GM18867 (cell line): ENCODE measurements at regions not wholly inside any gene's neighbourhood (a gene's known extent, or its start where the extent isn't known, plus 50 kb on each side); places are given as distances from the start of the nearest gene placed in this dataset.

Experiments
- ATAC-seq: cut with Tn5 transposase; IDR thresholded peaks from one replicate; pipeline ENCODE4 v1.9.1; 2021; ENCODE audit warnings: mild to moderate bottlenecking, moderate library complexity; ENCODE audit not compliant: unreplicated experiment

- ATAC-seq: no peak
Measured at GRCh38 chr5:71943874-71944273, 163.4 kb upstream of the MAP1B start.

DNA sequence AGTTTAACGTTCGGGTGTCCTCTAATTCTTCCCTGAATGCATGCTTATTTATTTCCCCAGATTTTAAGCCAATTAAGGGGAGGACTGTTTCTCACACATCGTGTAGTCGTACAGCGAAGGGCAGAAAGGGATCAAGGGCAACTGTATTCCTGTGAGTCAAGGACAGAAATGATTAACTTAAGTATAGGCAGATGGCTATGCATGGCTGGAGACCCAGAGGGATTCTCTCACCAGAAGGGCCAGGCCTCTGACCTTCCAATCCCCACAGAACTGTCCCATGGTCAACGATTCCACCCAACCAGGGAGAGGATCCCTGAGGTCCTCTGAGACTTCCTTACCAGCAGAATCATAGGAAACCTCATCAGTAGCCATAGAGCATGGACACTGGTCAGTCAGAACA lies 161.8 kb upstream of the MAP1B start:
- no peak for ATAC-seq

GRCh38 chr5:71946343-71947030 lies 160.8 kb upstream of the MAP1B start:
- ATAC-seq: no peak

DNA sequence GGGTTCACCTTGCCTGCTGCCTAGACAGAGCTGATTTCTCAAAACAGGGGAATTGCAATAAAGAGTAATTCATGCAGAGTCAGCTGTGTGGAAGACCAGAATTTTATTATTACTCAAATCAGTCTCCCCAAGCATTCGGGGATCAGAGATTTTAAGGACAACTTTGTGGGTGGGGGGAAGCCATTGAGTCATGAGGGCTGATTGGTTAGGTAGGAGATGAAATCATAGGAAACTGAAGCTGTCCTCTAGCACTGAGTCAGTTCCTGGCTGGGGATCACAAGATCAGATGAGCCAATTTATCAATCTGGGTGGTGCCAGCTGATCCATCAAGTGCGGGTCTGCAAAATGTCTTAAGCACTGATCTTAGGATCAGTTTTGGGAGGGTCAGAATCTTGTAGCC lies 159.1 kb upstream of the MAP1B start:
- no peak for ATAC-seq

- ATAC-seq: no peak
Measured at GRCh38 chr5:71949772-71950171, 157.5 kb upstream of the MAP1B start.

- no peak for ATAC-seq
Measured at GRCh38 chr5:71953866-71954265, 153.4 kb upstream of the MAP1B start.

DNA sequence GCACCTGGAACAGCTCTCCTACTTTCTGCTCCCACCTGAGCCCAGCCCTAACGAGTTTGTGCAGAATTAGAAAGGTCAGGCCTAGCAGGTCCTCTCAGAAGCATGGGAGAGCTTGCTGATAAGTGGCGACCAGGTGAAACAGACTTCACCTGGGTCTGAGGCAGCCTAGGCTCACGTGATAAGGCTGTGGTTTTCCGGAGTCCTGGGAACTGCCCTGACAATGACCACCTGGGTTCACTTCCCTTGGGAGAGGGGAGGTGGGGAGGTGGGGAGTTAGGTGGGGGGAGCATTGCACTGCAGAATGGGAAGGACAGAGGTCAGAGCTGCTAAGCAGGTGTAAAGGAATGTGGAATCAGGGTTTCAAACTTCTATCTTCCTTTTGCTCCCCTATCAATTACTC lies 152.9 kb upstream of the MAP1B start:
- no peak for ATAC-seq

GRCh38 chr5:71955723-71956122 lies 151.6 kb upstream of the MAP1B start:
- ATAC-seq: no peak

DNA sequence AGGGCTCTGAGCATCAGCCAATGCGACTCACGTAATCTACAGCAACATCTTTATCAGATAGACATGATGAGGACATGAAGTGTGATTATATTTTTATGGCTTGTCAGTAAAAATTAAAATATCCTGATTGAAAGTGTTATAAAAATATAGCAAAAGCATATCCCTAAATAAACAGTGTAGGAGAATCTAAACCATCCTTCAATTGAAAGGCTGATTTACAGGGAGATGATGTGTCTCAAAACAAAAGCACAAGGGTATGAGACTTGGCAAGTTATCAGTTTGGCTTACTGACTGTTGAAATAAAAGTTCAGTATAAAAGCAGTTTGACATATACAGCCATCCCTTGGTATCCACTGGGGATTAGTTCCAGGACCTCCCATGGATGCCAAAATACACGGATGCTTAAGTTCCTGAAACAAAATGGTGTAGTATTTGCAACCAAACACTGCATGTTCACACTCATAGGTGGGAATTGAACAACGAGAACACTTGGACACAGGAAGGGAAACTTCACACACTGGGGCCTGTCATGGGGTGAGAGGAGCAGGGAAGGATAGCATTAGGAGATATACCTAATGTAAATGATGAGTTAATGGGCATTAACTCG lies 149.9 kb upstream of the MAP1B start:
- no peak for ATAC-seq

GRCh38 chr5:71960195-71960594 lies 147.1 kb upstream of the MAP1B start:
- no peak for ATAC-seq

DNA sequence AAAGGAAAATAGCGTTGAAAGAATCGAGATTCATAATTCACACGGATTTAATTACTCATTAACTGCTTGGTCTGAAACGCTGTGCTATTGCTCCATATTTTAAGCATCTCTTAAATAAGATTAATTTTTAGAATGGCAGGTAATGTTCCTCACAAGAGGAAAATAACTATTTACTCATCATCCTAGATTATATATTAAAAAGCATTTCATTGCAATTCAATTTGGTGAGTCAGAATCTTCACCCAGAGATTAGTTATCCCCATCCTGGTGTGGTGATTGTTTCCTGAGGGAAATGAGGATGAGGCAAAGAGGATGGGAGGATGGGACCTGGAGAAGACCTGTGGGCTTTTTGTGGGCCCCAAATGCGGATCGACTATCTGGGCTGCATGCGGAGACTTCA lies 145.5 kb upstream of the MAP1B start:
- ATAC-seq: no peak

GRCh38 chr5:71969460-71969859 lies 137.8 kb upstream of the MAP1B start:
- ATAC-seq: no peak

DNA sequence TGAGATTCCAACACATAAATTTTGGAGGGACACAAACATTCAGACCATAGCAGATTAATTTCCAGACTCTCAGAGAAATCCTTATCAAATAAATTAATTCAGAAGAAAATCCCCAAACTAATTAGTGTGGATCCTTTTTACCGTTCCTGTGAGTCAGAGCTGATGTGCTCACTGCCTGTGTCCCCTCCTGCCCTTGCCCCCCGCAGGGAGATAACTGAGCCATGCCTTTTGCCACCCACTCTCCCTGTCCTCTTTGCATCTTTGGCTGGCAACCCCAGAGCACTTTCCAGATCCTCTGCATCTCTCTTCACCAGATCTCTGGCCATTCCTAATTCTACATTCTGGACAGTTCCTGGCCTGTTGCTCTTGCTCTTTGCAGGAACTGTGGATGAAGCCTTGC lies 135.4 kb upstream of the MAP1B start:
- ATAC-seq: no peak

- no peak for ATAC-seq
Measured at GRCh38 chr5:71972777-71973473, 134.3 kb upstream of the MAP1B start.

- ATAC-seq: no peak
Measured at GRCh38 chr5:71973563-71973962, 133.7 kb upstream of the MAP1B start.

DNA sequence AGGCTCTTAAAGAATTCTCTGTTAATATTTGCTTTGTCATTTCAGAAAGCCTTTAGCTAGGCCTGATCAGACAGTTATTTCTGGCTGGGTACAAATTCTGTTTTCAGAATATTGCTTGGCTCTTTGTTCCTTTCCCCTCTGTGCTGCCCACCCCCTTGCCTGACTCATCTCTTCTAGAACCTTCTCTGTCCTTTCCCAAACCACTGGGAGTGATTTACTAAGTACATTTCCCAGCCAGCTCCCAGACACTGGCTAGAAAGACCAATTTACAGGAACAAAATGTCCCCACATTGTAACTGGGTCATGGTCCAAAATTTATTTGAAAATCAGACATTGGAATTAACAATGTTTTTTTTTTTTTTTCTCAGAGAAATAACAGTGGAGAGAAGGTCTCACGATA lies 133.1 kb upstream of the MAP1B start:
- no peak for ATAC-seq

DNA sequence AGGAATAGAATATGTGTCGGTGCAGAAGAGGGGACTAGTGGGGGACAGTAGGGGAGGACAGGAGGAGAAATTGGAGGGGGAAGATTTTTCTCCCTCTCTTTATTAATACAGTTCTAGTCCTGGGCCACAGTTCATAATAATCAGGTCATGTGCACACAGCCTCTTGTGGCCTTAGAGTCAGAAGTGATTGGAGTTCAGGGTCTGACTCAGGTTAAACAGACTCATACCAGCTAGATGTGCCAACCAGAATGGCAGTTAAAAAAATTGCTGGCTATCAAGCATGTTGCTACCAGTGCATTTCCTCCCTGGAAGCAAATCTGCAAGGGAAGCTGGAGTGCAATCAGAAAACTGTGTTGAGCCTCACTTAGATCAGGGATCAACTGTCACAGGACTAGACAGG lies 132.7 kb upstream of the MAP1B start:
- ATAC-seq: no peak

DNA sequence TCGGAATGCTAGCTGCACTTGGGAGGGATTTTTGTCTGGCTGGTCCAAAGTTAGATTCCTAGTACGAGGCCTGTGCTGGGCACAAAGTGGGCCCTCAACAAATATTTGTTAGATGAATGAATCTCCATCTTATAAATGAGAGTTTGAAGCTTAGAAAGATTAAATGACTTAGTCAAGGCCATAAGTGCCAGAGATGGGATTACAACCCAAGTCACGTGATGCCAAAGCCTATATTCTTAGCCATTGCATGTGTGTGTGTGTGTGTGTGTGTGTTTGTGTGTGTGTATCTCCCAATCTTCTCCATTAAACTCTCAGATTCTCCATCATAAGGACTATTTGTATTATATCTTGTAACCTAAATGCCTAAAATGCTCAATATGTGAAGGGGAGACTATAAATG lies 130.8 kb upstream of the MAP1B start:
- ATAC-seq: no peak

GRCh38 chr5:71977311-71977710 lies 130.0 kb upstream of the MAP1B start:
- ATAC-seq: no peak

GRCh38 chr5:71978216-71978615 lies 129.1 kb upstream of the MAP1B start:
- ATAC-seq: no peak

- no peak for ATAC-seq
Measured at GRCh38 chr5:71982717-71983395, 124.4 kb upstream of the MAP1B start.

DNA sequence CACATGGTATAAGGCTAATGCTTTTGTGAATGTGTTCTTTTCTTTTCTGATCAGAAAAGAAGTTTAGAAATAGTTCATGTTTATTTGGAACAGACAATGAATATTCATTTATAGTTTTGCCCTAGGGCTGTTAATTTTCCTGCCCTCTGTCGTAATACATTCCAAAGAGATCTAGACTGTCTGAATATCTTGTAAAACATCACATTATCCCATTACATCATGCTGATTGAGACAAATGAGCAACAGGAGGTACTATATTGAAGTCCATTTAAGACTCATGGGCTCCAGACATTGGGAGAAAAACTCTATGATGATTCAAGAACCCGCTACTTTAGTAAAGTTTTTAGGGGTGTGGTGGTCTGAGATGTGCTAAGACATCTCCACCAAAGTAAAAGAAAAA lies 121.2 kb upstream of the MAP1B start:
- ATAC-seq: no peak
